Caco-2 (cell line): ENCODE measurements at regions not wholly inside any gene's neighbourhood (a gene's known extent, or its start where the extent isn't known, plus 50 kb on each side); places are given as distances from the start of the nearest gene placed in this dataset.

Experiments
- BruUV-seq: library from RNA; stranded (reverse); fragments of 400-500 nt; replicated peaks from 2 replicates; lab custom pipeline; 2021; lab: Mats Ljungman, UMichigan
- CTCF ChIA-PET: fragments of 300-600 bp; sonication (Branson Sonifier 250); formaldehyde crosslinking; loops from one replicate; lab custom pipeline; 2022; ENCODE audit warnings: antibody characterized with exemption; lab: Charles Lee
- POLR2A ChIA-PET: fragments of 300-600 bp; sonication (Branson Sonifier 250); formaldehyde crosslinking; loops from one replicate; lab custom pipeline; 2022; ENCODE audit warnings: antibody characterized with exemption; lab: Charles Lee
- DNase-seq, 2 experiments: peaks; one replicate each; pipeline versions ENCODE4 v3.0.0 to v3.0.0-alpha.2; 2020 to 2022
- H3K27me3 ChIP-seq: replicated peaks from 2 replicates; pipeline ENCODE4 v1.6.0; 2011; ENCODE audit warnings: low read length; ENCODE audit not compliant: control insufficient read depth, insufficient read depth
- H3K36me3 ChIP-seq: 2 replicates; pipeline ENCODE4 v1.5.1; 2011; ENCODE audit warnings: low read length; ENCODE audit not compliant: control insufficient read depth, insufficient read depth
- H3K4me1 ChIP-seq: fragments of 250-450 bp; sonication (Bioruptor Pico); 2 replicates; pipeline ENCODE4 v1.5.1; 2020; ENCODE audit warnings: mild to moderate bottlenecking
- H3K4me3 ChIP-seq: 2 replicates; pipeline ENCODE4 v1.5.1; 2011; ENCODE audit warnings: low read depth, mild to moderate bottlenecking, control low read depth, low read length
- H3K9me3 ChIP-seq: fragments of 250-450 bp; sonication (Bioruptor Pico); 2 replicates; pipeline ENCODE4 v1.5.1; 2020; ENCODE audit warnings: mild to moderate bottlenecking, moderate library complexity
- H3K27ac Mint-ChIP-seq: one replicate; pipeline ENCODE4 v1.8.0; 2022; ENCODE audit warnings: mixed read lengths; ENCODE audit not compliant: unreplicated experiment
- H3K27me3 Mint-ChIP-seq: one replicate; pipeline ENCODE4 v1.8.0; 2022; ENCODE audit warnings: mixed read lengths; ENCODE audit not compliant: insufficient read depth, unreplicated experiment
- H3K36me3 Mint-ChIP-seq: one replicate; pipeline ENCODE4 v1.8.0; 2022; ENCODE audit warnings: mild to moderate bottlenecking, mixed read lengths; ENCODE audit not compliant: insufficient read depth, unreplicated experiment
- H3K4me1 Mint-ChIP-seq: one replicate; pipeline ENCODE4 v1.8.0; 2022; ENCODE audit warnings: low read depth, mixed read lengths; ENCODE audit not compliant: unreplicated experiment
- H3K4me3 Mint-ChIP-seq: one replicate; pipeline ENCODE4 v1.8.0; 2022; ENCODE audit warnings: mild to moderate bottlenecking, moderate library complexity, mixed read lengths; ENCODE audit not compliant: unreplicated experiment
- H3K9me3 Mint-ChIP-seq: one replicate; pipeline ENCODE4 v1.8.0; 2022; ENCODE audit warnings: mixed read lengths; ENCODE audit not compliant: unreplicated experiment
- intact Hi-C: fragments of 100-400 bp; cut with micrococcal nuclease; formaldehyde crosslinking; loops from one replicate; pipeline ENCODE4 v1.10.0; 2022; ENCODE audit not compliant: unreplicated experiment
- TF ChIP-seq, protein P1 (sequence below), 2 experiments: fragments of 200-600 bp in 1 of 2; IDR thresholded peaks; 1 replicate in 1 of 2; 2 replicates in 1 of 2; pipeline versions ENCODE4 v1.5.1 to v1.8.0; 2011 to 2022; ENCODE audit warnings: antibody characterized with exemption in 1 of 2, control low read depth in 1 of 2, inconsistent platforms in 1 of 2, low read depth in 1 of 2, low read length in 1 of 2, mild to moderate bottlenecking in 1 of 2, moderate library complexity in 1 of 2; ENCODE audit not compliant: insufficient read depth in 1 of 2, severe bottlenecking in 1 of 2, unreplicated experiment in 1 of 2

DNA sequence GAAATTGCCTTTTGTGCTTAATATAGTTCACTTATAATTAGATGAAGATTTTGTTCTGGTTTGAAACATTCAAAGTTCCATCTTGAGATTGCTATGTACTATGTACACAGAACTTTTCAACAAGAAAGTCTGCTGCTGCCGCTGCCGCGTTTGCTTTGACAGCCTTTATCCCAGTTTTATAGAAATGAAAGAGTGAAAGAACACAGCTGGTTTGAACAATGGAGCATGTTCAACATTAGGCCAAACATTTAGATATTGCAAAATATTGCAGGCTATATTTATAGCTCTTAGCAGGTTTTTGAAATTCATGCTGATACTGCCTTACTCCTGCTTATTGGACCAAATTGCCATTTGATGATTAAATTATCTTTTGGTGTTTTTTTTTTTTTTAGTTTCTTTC lies 299.8 kb upstream of the PRKD1 start:
- H3K4me3 Mint-ChIP-seq: no peak overlapping the region
- H3K4me3 ChIP-seq: no peak overlapping the region
- ChIA-PET POLR2A (no interaction called here), CTCF (interaction anchor here (0.5 kb wide), 1 partner anchor 207 kb away, joined by 4 read pairs; no protein-coding TSS in a partner anchor)
- H3K27me3 ChIP-seq: no peaks in the 10 kb centered on the region
- H3K27me3 Mint-ChIP-seq: peaks cover 8% of the 10 kb centered on the region
- no peaks in the 10 kb centered on the region for H3K4me1 Mint-ChIP-seq
- BruUV-seq: no TSS peak
- intact Hi-C loops: no loop called here
- no peaks in the 10 kb centered on the region for H3K9me3 ChIP-seq
- no peaks in the 10 kb centered on the region for H3K9me3 Mint-ChIP-seq
- no peaks in the 10 kb centered on the region for H3K36me3 ChIP-seq
- DNase-seq: no peak
- no peaks in the 10 kb centered on the region for H3K4me1 ChIP-seq
- TF ChIP-seq, protein P1, sequence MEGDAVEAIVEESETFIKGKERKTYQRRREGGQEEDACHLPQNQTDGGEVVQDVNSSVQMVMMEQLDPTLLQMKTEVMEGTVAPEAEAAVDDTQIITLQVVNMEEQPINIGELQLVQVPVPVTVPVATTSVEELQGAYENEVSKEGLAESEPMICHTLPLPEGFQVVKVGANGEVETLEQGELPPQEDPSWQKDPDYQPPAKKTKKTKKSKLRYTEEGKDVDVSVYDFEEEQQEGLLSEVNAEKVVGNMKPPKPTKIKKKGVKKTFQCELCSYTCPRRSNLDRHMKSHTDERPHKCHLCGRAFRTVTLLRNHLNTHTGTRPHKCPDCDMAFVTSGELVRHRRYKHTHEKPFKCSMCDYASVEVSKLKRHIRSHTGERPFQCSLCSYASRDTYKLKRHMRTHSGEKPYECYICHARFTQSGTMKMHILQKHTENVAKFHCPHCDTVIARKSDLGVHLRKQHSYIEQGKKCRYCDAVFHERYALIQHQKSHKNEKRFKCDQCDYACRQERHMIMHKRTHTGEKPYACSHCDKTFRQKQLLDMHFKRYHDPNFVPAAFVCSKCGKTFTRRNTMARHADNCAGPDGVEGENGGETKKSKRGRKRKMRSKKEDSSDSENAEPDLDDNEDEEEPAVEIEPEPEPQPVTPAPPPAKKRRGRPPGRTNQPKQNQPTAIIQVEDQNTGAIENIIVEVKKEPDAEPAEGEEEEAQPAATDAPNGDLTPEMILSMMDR (IDR thresholded peaks at IDR 0.05; ENCODE audit: insufficient read depth in 1 of 2, low read depth in 1 of 2, low read length in 1 of 2, severe bottlenecking in 1 of 2, unreplicated experiment in 1 of 2): no peak
- no peak overlapping the region for H3K27ac Mint-ChIP-seq
- H3K36me3 Mint-ChIP-seq: no peaks in the 10 kb centered on the region

DNA sequence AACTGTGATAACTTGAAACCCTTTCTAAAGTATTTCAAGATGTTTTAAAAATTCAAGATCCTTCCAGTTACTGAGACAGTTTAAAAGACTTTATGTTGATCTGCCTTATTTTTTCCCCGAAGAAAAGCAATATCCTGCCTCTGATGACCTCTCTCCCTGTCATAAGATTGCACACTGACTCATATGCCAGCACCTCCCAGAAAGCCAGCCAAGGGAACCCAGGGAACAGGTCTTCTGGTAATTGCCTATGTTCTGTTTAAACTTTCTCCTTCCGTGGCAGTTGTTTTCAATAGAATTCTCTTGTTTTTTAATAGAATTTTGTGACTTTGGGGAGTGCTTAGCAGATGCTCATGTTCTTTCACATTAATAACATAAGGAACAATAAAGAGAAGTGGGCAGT lies 300.2 kb upstream of the PRKD1 start:
- BruUV-seq: no TSS peak
- DNase-seq: no peak
- H3K4me1 Mint-ChIP-seq: no peaks in the 10 kb centered on the region
- no peaks in the 10 kb centered on the region for H3K9me3 ChIP-seq
- ChIA-PET CTCF (no interaction called here), POLR2A (no interaction called here)
- no peaks in the 10 kb centered on the region for H3K27me3 ChIP-seq
- intact Hi-C loops: no loop called here
- TF ChIP-seq, protein P1 (IDR thresholded peaks at IDR 0.05; ENCODE audit: insufficient read depth in 1 of 2, low read depth in 1 of 2, low read length in 1 of 2, severe bottlenecking in 1 of 2, unreplicated experiment in 1 of 2): no peak
- no peak overlapping the region for H3K27ac Mint-ChIP-seq
- H3K9me3 Mint-ChIP-seq: no peaks in the 10 kb centered on the region
- H3K4me3 Mint-ChIP-seq: no peak overlapping the region
- no peaks in the 10 kb centered on the region for H3K36me3 ChIP-seq
- H3K27me3 Mint-ChIP-seq: peaks cover 8% of the 10 kb centered on the region
- H3K36me3 Mint-ChIP-seq: no peaks in the 10 kb centered on the region
- no peaks in the 10 kb centered on the region for H3K4me1 ChIP-seq
- no peak overlapping the region for H3K4me3 ChIP-seq

DNA sequence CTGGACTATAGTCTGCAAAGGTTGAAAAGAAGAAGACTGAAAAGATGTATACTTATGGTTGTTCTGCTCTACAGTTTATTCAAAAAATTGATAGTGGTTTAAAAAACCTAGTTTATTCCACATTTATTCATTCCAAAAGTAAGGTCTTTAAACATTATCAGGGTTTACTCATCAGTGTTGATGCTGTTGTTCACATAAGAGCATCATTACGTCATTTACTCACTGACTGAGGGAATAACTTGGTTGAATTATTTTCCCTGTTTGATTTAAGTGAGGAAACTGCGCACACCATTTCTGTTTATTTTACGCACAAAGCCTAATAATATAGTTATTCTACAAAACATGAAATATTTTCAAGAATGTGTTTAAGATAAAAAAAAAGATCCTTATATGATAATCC lies 303.1 kb upstream of the PRKD1 start:
- Histone ChIP-seq H3K4me1 (no peaks in the 10 kb centered on the region), H3K4me3 (no peak overlapping the region), H3K27me3 (no peaks in the 10 kb centered on the region; the same call in 1 of the 2 replicates), H3K9me3 (no peaks in the 10 kb centered on the region), H3K36me3 (no peaks in the 10 kb centered on the region)
- H3K27ac Mint-ChIP-seq: no peak overlapping the region
- no TSS peak for BruUV-seq
- TF ChIP-seq, protein P1 (IDR thresholded peaks at IDR 0.05; ENCODE audit: insufficient read depth in 1 of 2, low read depth in 1 of 2, low read length in 1 of 2, severe bottlenecking in 1 of 2, unreplicated experiment in 1 of 2): no peak
- peaks cover 11% of the 10 kb centered on the region for H3K27me3 Mint-ChIP-seq
- H3K4me3 Mint-ChIP-seq: no peak overlapping the region
- no peaks in the 10 kb centered on the region for H3K9me3 Mint-ChIP-seq
- no peak for DNase-seq
- intact Hi-C loops: no loop called here
- POLR2A ChIA-PET: no interaction called here
- CTCF ChIA-PET: no interaction called here
- no peaks in the 10 kb centered on the region for H3K36me3 Mint-ChIP-seq
- H3K4me1 Mint-ChIP-seq: no peaks in the 10 kb centered on the region
